ENCODE measurements at regions not wholly inside any gene's neighbourhood (a gene's known extent, or its start where the extent isn't known, plus 50 kb on each side); places are given as distances from the start of the nearest gene placed in this dataset.
A peak's percentile ranks its signal among the peaks of the same experiment; 100 is the strongest.

DNA sequence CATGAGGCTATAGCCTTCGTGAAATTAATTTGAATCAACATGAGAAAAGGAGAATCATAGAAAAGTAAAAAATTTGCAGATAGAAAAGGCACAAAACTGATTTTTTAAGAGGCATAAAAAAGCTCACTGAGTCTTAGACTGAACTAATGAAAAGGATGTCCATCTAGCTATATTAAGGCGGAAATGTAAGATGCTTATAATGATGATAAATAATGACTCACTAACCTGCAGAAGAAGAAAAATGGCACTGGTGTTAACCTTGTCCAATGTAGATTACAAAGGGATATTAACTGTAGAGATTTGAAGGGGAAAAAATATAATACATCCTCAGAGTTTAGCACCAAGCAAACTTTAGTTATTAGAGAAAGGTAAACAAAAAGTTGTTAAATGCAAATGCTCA, 1098.0 kb upstream of the DDX18 start:
- TF ChIP-seq, protein P1, sequence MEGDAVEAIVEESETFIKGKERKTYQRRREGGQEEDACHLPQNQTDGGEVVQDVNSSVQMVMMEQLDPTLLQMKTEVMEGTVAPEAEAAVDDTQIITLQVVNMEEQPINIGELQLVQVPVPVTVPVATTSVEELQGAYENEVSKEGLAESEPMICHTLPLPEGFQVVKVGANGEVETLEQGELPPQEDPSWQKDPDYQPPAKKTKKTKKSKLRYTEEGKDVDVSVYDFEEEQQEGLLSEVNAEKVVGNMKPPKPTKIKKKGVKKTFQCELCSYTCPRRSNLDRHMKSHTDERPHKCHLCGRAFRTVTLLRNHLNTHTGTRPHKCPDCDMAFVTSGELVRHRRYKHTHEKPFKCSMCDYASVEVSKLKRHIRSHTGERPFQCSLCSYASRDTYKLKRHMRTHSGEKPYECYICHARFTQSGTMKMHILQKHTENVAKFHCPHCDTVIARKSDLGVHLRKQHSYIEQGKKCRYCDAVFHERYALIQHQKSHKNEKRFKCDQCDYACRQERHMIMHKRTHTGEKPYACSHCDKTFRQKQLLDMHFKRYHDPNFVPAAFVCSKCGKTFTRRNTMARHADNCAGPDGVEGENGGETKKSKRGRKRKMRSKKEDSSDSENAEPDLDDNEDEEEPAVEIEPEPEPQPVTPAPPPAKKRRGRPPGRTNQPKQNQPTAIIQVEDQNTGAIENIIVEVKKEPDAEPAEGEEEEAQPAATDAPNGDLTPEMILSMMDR (IDR thresholded peaks at IDR 0.05): no peak
- H3K9me3 ChIP-seq: no peaks in the 10 kb centered on the region
- ATAC-seq: no peak
- H3K4me1 ChIP-seq (ENCODE audit: low read depth): no peaks in the 10 kb centered on the region
- H3K36me3 ChIP-seq (ENCODE audit: low read depth): no peaks in the 10 kb centered on the region
- H3K4me3 ChIP-seq: no peak overlapping the region
- DNase-seq: no peak
- intact Hi-C loops (cut with DNase I, micrococcal nuclease): no loop called here

DNA sequence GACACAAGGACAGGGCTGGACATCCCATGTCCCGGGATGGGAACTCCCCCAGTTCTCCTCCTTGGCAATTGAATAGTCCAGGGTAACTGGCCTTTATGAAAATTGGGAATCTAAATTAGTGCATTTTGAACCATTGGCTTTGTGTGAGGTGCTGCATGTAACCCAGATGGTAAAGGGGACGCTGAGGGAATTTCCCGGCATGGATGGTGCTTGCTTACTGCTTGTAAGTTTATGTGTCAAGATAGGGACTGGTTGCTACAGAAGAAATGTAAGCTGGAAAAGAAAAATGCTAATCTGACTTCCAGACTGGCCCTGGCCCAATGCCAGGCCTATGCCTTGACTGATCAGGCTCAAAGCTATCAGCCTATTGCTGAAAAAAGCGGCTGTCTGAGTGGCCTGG, 1096.7 kb upstream of the DDX18 start:
- TF ChIP-seq, protein P1 (IDR thresholded peaks at IDR 0.05): no peak
- ATAC-seq (no peak), DNase-seq (no peak)
- no peaks in the 10 kb centered on the region for H3K4me1 ChIP-seq (ENCODE audit: low read depth)
- no peaks in the 10 kb centered on the region for H3K9me3 ChIP-seq
- H3K36me3 ChIP-seq (ENCODE audit: low read depth): no peaks in the 10 kb centered on the region
- no peak overlapping the region for H3K4me3 ChIP-seq
- intact Hi-C loops (cut with DNase I, micrococcal nuclease): no loop called here

DNA sequence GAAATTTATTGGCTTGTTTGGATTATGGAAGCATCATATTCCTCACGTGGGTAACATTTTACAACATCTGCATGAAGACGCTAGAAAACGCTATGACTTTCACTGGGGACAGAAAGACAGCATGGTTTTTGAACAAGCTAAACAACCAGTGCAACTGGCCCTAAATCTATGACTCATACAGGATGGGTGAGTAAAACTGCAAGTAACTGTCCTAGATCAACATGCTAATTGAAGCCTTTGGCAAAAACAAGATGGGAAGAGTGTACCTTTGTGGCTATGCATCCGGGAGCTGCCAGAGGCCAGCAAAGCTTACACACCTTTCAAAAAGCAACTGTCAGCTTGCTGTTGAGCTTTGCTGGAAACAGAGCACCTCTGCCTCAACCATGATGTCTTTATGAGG, 1096.0 kb upstream of the DDX18 start:
- DNase-seq (no peak), ATAC-seq (no peak)
- H3K9me3 ChIP-seq: no peaks in the 10 kb centered on the region
- no peak overlapping the region for H3K4me3 ChIP-seq
- TF ChIP-seq, protein P1 (IDR thresholded peaks at IDR 0.05): no peak
- no peaks in the 10 kb centered on the region for H3K4me1 ChIP-seq (ENCODE audit: low read depth)
- intact Hi-C loops (cut with DNase I, micrococcal nuclease): no loop called here
- H3K36me3 ChIP-seq (ENCODE audit: low read depth): no peaks in the 10 kb centered on the region

DNA sequence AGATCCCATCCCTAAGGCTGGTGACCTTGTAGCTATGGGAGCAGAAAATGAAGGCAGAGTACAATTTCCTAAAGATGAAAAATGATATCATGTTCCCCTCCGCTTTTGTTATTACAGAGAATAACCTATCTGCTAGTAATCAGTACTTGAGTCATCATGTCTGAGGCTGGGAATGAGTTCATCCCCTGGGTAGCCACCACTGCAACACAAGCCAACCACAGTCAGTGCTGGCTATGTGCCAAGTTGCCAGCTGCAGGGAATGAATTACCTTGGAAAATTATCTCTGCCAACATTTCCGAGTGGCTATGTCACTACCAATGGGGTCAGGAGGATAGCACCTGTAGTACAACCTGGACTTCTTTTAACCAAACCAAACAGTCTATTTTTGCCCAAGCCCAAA, 1094.7 kb upstream of the DDX18 start:
- Histone ChIP-seq H3K4me3 (no peak overlapping the region), H3K36me3 (ENCODE audit: low read depth) (no peaks in the 10 kb centered on the region), H3K9me3 (no peaks in the 10 kb centered on the region), H3K4me1 (ENCODE audit: low read depth) (no peaks in the 10 kb centered on the region)
- TF ChIP-seq, protein P1 (IDR thresholded peaks at IDR 0.05): no peak
- ATAC-seq (peak; percentile 13), DNase-seq (no peak)
- intact Hi-C loops (cut with DNase I, micrococcal nuclease): no loop called here

DNA sequence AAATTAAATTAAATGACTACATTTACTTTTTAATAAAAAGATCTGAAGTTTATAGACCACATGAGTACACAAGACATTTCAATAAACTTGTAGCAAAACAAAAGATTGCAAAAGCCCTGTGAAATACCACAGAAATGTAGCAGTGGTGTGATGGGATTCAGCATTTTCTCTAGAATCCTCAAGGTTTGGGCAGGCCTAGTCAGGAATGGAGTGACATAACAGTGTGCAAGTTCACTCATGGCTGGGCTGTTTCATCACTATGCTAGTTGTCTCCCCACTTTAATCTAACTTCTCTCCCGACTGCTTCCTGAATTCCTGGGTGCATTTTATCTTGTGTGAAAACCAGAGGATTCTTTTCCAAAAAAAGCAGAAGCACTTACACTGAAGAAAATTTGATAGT, 1089.9 kb upstream of the DDX18 start:
- DNase-seq: no peak
- Histone ChIP-seq H3K4me3 (no peak overlapping the region), H3K36me3 (ENCODE audit: low read depth) (no peaks in the 10 kb centered on the region), H3K9me3 (no peaks in the 10 kb centered on the region), H3K4me1 (ENCODE audit: low read depth) (no peaks in the 10 kb centered on the region)
- no peak for ATAC-seq
- TF ChIP-seq, protein P1 (IDR thresholded peaks at IDR 0.05): no peak
- intact Hi-C loops (cut with DNase I, micrococcal nuclease): no loop called here

DNA sequence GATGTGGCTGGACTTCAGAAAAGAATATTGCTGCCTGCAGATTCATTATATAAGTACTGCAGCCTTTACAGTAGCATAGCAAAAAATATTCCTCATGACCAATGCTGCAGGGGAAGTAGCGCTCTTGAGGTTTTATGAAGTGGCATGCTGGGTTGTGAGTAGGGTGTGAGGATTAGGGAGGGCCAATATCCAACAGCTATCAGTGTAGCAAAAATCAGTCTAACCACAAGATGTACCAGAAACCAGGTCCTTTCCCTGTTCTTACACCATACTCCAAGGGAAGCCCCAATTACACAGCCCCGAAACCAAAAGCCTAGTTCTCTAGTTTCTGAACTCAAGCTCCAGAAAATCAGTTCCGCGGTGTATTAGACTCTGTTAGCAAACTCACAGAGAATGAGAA, 1082.2 kb upstream of the DDX18 start:
- no peaks in the 10 kb centered on the region for H3K36me3 ChIP-seq (ENCODE audit: low read depth)
- no peak overlapping the region for H3K4me3 ChIP-seq
- H3K9me3 ChIP-seq: no peaks in the 10 kb centered on the region
- ATAC-seq: no peak
- H3K4me1 ChIP-seq (ENCODE audit: low read depth): no peaks in the 10 kb centered on the region
- intact Hi-C loops (cut with DNase I, micrococcal nuclease): no loop called here
- no peak for DNase-seq
- TF ChIP-seq, protein P1 (IDR thresholded peaks at IDR 0.05): no peak
